HPDE6-E6E7 (cell line): ENCODE measurements at regions not wholly inside any gene's neighbourhood (a gene's known extent, or its start where the extent isn't known, plus 50 kb on each side); places are given as distances from the start of the nearest gene placed in this dataset.
A peak's percentile ranks its signal among the peaks of the same experiment; 100 is the strongest.

Experiments used
- DNase-seq: peaks from one replicate; pipeline ENCODE4 v3.0.0; 2011; ENCODE audit warnings: missing footprints; ENCODE audit errors: extremely low spot score

- no peak for DNase-seq
Observed at GRCh38 chr4:131013226-131013625, 1917.3 kb downstream of the C4orf33 start.

- no peak for DNase-seq
Observed at GRCh38 chr4:131026771-131027170, 1930.8 kb downstream of the C4orf33 start.

GRCh38 chr4:131044368-131044767 lies 1948.4 kb downstream of the C4orf33 start:
- no peak for DNase-seq

GRCh38 chr4:131046821-131047220 lies 1950.9 kb downstream of the C4orf33 start:
- DNase-seq: no peak

GRCh38 chr4:131052646-131053045 lies 1956.7 kb downstream of the C4orf33 start:
- no peak for DNase-seq

- DNase-seq: no peak
Observed at GRCh38 chr4:131054489-131055019, 1958.6 kb downstream of the C4orf33 start.

- DNase-seq: no peak
Observed at GRCh38 chr4:131061734-131062133, 1965.8 kb downstream of the C4orf33 start.

GRCh38 chr4:131063878-131064277 lies 1967.9 kb downstream of the C4orf33 start:
- DNase-seq: no peak

- DNase-seq: no peak
Observed at GRCh38 chr4:131081069-131081468, 1985.1 kb downstream of the C4orf33 start.

GRCh38 chr4:131084997-131085396 lies 1989.0 kb downstream of the C4orf33 start:
- DNase-seq: no peak

GRCh38 chr4:131091896-131092295 lies 1995.9 kb downstream of the C4orf33 start:
- no peak for DNase-seq

- peak; percentile 41 for DNase-seq
Observed at GRCh38 chr4:131093303-131093702, 1997.4 kb downstream of the C4orf33 start.

- no peak for DNase-seq
Observed at GRCh38 chr4:131098976-131099375, 2003.0 kb downstream of the C4orf33 start.

- no peak for DNase-seq
Observed at GRCh38 chr4:131113273-131113672, 2017.3 kb downstream of the C4orf33 start.

GRCh38 chr4:131113704-131114103 lies 2017.8 kb downstream of the C4orf33 start:
- DNase-seq: no peak

- no peak for DNase-seq
Observed at GRCh38 chr4:131119661-131120060, 2023.7 kb downstream of the C4orf33 start.

GRCh38 chr4:131137196-131137595 lies 2011.9 kb upstream of the PCDH10 start:
- no peak for DNase-seq

- DNase-seq: no peak
Observed at GRCh38 chr4:131159261-131159660, 1989.8 kb upstream of the PCDH10 start.

GRCh38 chr4:131192318-131192717 lies 1956.8 kb upstream of the PCDH10 start:
- DNase-seq: no peak

GRCh38 chr4:131207589-131207988 lies 1941.5 kb upstream of the PCDH10 start:
- no peak for DNase-seq

- DNase-seq: no peak
Observed at GRCh38 chr4:131248314-131248713, 1900.8 kb upstream of the PCDH10 start.

- DNase-seq: no peak
Observed at GRCh38 chr4:131251321-131251720, 1897.8 kb upstream of the PCDH10 start.

GRCh38 chr4:131257241-131257640 lies 1891.9 kb upstream of the PCDH10 start:
- no peak for DNase-seq

- DNase-seq: no peak
Observed at GRCh38 chr4:131258361-131258760, 1890.7 kb upstream of the PCDH10 start.
